HepG2 (cell line): ENCODE measurements at regions not wholly inside any gene's neighbourhood (a gene's known extent, or its start where the extent isn't known, plus 50 kb on each side); places are given as distances from the start of the nearest gene placed in this dataset.

Experiments
- ATAC-seq: fragments of 200-7000 bp; cut with Tn5 transposase; 3 replicates; pipeline ENCODE4 v1.9.1; 2020; ENCODE audit warnings: mild to moderate bottlenecking, moderate library complexity
- BruUV-seq: library from RNA; stranded (reverse); fragments of 400-500 nt; replicated peaks from 2 replicates; lab custom pipeline; 2021; lab: Mats Ljungman, UMichigan
- CTCF ChIA-PET: fragments of 300-600 bp; formaldehyde crosslinking; extraction: SDS; loops from one replicate; lab custom pipeline; 2021; ENCODE audit warnings: low total read pairs, inconsistent platforms, low intra/inter-chr PET ratio; lab: Yijun Ruan, JAX
- POLR2A ChIA-PET: fragments of 350-600 bp; sonication (Branson Sonifier 250); formaldehyde crosslinking; loops from one replicate; lab custom pipeline; 2020; ENCODE audit warnings: antibody characterized with exemption, inconsistent platforms; lab: Yijun Ruan, JAX
- DNase-seq: peaks from one replicate; pipeline ENCODE4 v3.0.0-alpha.2; 2015; ENCODE audit warnings: low spot score
- FAIRE-seq: peaks from 3 replicates; lab custom pipeline; 2011; peaks lifted over from hg19 to GRCh38; lab: Jason Lieb, UNC
- H2AFZ ChIP-seq: one replicate; pipeline ENCODE4 v1.6.1; 2011; ENCODE audit warnings: low read length, inconsistent platforms
- H3K27ac ChIP-seq: fragments of 300-600 bp; 3 replicates; pipeline ENCODE4 v1.8.0; 2011; ENCODE audit warnings: mixed run types, mild to moderate bottlenecking, mixed read lengths, low read length, inconsistent platforms; ENCODE audit not compliant: insufficient read depth; ENCODE audit errors: extremely low read length
- H3K27me3 ChIP-seq, 2 experiments: fragments of 200-600 bp in 1 of 2; 2 replicates in 1 of 2; 3 replicates in 1 of 2; pipeline versions ENCODE4 v1.6.0 to v1.8.0; 2011; ENCODE audit warnings: low read length in 2 of 2, mild to moderate bottlenecking in 2 of 2, moderate library complexity in 2 of 2, inconsistent platforms in 1 of 2; ENCODE audit not compliant: insufficient read depth in 2 of 2, control insufficient read depth in 1 of 2
- H3K36me3 ChIP-seq, 2 experiments: fragments of 200-600 bp in 1 of 2; replicated peaks in 1 of 2; 2 replicates in 1 of 2; 3 replicates in 1 of 2; pipeline versions ENCODE4 v1.5.1 to v1.8.0; 2011; ENCODE audit warnings: low read length in 2 of 2, inconsistent platforms in 1 of 2; ENCODE audit not compliant: insufficient read depth in 2 of 2, control insufficient read depth in 1 of 2
- H3K4me1 ChIP-seq: 2 replicates; pipeline ENCODE4 v1.5.1; 2012; ENCODE audit warnings: low read length, inconsistent platforms; ENCODE audit not compliant: insufficient read depth
- H3K4me2 ChIP-seq: 2 replicates; pipeline ENCODE4 v1.6.0; 2011; ENCODE audit warnings: low read depth, low read length, inconsistent platforms
- H3K4me3 ChIP-seq, 3 experiments: fragments of 200-600 bp in 1 of 3; sonication (generic), shearing (Covaris generic) in 1 of 3; replicated peaks in 1 of 3; 2 replicates each; pipeline ENCODE4 v1.5.1; 2011 to 2016; ENCODE audit warnings: low read length in 3 of 3, inconsistent platforms in 2 of 3, low read depth in 2 of 3, mild to moderate bottlenecking in 2 of 3, control low read depth in 1 of 3, mixed read lengths in 1 of 3; ENCODE audit not compliant: insufficient read depth in 1 of 3
- H3K79me2 ChIP-seq: one replicate; pipeline ENCODE4 v1.6.1; 2011; ENCODE audit warnings: low read length, inconsistent platforms; ENCODE audit not compliant: insufficient read depth
- H3K9ac ChIP-seq: 2 replicates; pipeline ENCODE4 v1.6.0; 2011; ENCODE audit warnings: mild to moderate bottlenecking, low read depth, low read length, inconsistent platforms; ENCODE audit not compliant: insufficient read depth
- H3K9me3 ChIP-seq: 2 replicates; pipeline ENCODE4 v1.5.1; 2012; ENCODE audit warnings: mild to moderate bottlenecking, low read length
- H4K20me1 ChIP-seq: 2 replicates; pipeline ENCODE4 v1.6.0; 2011; ENCODE audit warnings: inconsistent platforms, mild to moderate bottlenecking, low read length, moderate library complexity; ENCODE audit not compliant: insufficient read depth
- BORCS8-MEF2B ChIP-seq: sonication (generic); formaldehyde crosslinking; IDR thresholded peaks from 2 replicates; pipeline ENCODE4 v1.8.0; 2022; ENCODE audit warnings: mild to moderate bottlenecking, missing genetic modification reagents
- KDM1A ChIP-seq: IDR thresholded peaks from 2 replicates; pipeline ENCODE4 v1.6.1; 2016; ENCODE audit warnings: missing compliant biosample characterization
- MBNL3 ChIP-seq: fragments of 250-450 bp; sonication (Bioruptor Pico); conservative IDR thresholded peaks from 2 replicates; pipeline ENCODE4 v1.8.0; 2022; ENCODE audit warnings: mild to moderate bottlenecking, inconsistent platforms
- RFX3 ChIP-seq: IDR thresholded peaks from 2 replicates; pipeline ENCODE4 v1.6.1; 2016; ENCODE audit warnings: missing biosample characterization, missing genetic modification reagents
- SALL1 ChIP-seq: sonication (generic); formaldehyde crosslinking; IDR thresholded peaks from 2 replicates; pipeline ENCODE4 v1.8.0; 2022; ENCODE audit warnings: mild to moderate bottlenecking, missing genetic modification reagents
- SOX13 ChIP-seq, 3 experiments: fragments of 450-650 bp in 1 of 3; sonication (generic) in 1 of 3; formaldehyde crosslinking in 1 of 3; IDR thresholded peaks in 2 of 3; conservative IDR thresholded peaks in 1 of 3; 2 replicates each; pipeline versions ENCODE4 v1.5.0 to v1.6.1; 2016 to 2020; ENCODE audit warnings: antibody characterized with exemption in 1 of 3, mild to moderate bottlenecking in 1 of 3, missing compliant biosample characterization in 1 of 3, missing genetic modification reagents in 1 of 3, moderate library complexity in 1 of 3
- STAT5B ChIP-seq: sonication (generic); formaldehyde crosslinking; IDR thresholded peaks from 2 replicates; pipeline ENCODE4 v1.4.0; 2020; ENCODE audit warnings: missing genetic modification reagents
- ZNF382 ChIP-seq: sonication (generic); formaldehyde crosslinking; IDR thresholded peaks from 2 replicates; pipeline ENCODE4 v1.5.0; 2020; ENCODE audit warnings: missing genetic modification reagents, mild to moderate bottlenecking, borderline replicate concordance
- ZNF768 ChIP-seq: sonication (generic); formaldehyde crosslinking; IDR thresholded peaks from 2 replicates; pipeline ENCODE4 v1.4.0; 2020; ENCODE audit warnings: missing genetic modification reagents
- ZNF788 ChIP-seq: sonication (generic); formaldehyde crosslinking; IDR thresholded peaks from 2 replicates; pipeline ENCODE4 v1.5.0; 2020; ENCODE audit warnings: mild to moderate bottlenecking, missing genetic modification reagents, borderline replicate concordance
- WGBS: methylation state at CpG from one replicate; pipeline ENCODE4 v1.1.6; 2017; ENCODE audit warnings: low lambda C conversion rate; 5-methylcytosine and 5-hydroxymethylcytosine counted together
- in situ Hi-C: cut with HindIII; loops from 2 replicates; pipeline ENCODE4 v1.10.0; 2017; ENCODE audit warnings: low pct_unique_long_range_greater_than_20kb; ENCODE audit not compliant: extremely low pct_ligation_motif_present
- intact Hi-C: fragments of 100-400 bp; cut with micrococcal nuclease; formaldehyde crosslinking; loops from one replicate; pipeline ENCODE4 v1.10.0; 2022; ENCODE audit not compliant: unreplicated experiment
- TF ChIP-seq, protein P1 (sequence below): sonication (generic); formaldehyde crosslinking; IDR thresholded peaks from 2 replicates; pipeline ENCODE4 v1.4.0; 2020; ENCODE audit warnings: missing genetic modification reagents
- TF ChIP-seq, protein P2 (sequence below): sonication (generic); formaldehyde crosslinking; IDR thresholded peaks from 2 replicates; pipeline ENCODE4 v1.5.0; 2020; ENCODE audit warnings: missing genetic modification reagents
- TF ChIP-seq, protein P3 (sequence below): IDR thresholded peaks from 2 replicates; pipeline ENCODE4 v1.6.1; 2016; ENCODE audit warnings: mild to moderate bottlenecking
- TF ChIP-seq, protein P4 (sequence below): sonication (generic); formaldehyde crosslinking; IDR thresholded peaks from 2 replicates; pipeline ENCODE4 v1.4.0; 2020; ENCODE audit warnings: missing genetic modification reagents, borderline replicate concordance

DNA sequence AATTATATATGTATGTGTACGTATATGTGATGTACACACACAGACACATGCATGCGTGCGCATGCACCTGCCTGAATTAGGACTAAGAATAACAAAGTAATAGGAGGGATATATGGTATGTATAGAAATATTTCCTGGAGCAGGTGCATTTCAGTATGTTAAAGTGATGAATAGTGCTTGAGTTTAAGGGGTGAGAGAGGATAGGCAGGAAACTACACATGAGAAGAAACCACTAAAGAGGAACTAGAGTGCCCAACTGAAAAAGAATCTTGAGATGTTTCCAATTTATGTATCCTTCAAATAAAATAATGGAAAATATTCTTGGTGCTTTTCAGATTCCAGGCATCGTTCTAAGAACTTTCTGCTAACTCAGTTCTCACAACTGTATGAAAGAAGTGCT lies 52.6 kb upstream of the UNC5C start:
- no TSS peak for BruUV-seq
- no peak overlapping the region for H3K4me2 ChIP-seq
- WGBS, result 60% methylated on average over 4 of the region's 4 CpGs
- TF ChIP-seq ZNF382 (CRISPR knock-in tag), result no peak
- no peak for TF ChIP-seq ZNF768
- TF ChIP-seq, protein P1, sequence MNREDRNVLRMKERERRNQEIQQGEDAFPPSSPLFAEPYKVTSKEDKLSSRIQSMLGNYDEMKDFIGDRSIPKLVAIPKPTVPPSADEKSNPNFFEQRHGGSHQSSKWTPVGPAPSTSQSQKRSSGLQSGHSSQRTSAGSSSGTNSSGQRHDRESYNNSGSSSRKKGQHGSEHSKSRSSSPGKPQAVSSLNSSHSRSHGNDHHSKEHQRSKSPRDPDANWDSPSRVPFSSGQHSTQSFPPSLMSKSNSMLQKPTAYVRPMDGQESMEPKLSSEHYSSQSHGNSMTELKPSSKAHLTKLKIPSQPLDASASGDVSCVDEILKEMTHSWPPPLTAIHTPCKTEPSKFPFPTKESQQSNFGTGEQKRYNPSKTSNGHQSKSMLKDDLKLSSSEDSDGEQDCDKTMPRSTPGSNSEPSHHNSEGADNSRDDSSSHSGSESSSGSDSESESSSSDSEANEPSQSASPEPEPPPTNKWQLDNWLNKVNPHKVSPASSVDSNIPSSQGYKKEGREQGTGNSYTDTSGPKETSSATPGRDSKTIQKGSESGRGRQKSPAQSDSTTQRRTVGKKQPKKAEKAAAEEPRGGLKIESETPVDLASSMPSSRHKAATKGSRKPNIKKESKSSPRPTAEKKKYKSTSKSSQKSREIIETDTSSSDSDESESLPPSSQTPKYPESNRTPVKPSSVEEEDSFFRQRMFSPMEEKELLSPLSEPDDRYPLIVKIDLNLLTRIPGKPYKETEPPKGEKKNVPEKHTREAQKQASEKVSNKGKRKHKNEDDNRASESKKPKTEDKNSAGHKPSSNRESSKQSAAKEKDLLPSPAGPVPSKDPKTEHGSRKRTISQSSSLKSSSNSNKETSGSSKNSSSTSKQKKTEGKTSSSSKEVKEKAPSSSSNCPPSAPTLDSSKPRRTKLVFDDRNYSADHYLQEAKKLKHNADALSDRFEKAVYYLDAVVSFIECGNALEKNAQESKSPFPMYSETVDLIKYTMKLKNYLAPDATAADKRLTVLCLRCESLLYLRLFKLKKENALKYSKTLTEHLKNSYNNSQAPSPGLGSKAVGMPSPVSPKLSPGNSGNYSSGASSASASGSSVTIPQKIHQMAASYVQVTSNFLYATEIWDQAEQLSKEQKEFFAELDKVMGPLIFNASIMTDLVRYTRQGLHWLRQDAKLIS (CRISPR knock-in tag), result no peak
- no peak for TF ChIP-seq KDM1A (CRISPR knock-in tag)
- no peak for TF ChIP-seq ZNF788
- no peak for TF ChIP-seq SOX13 (IDR thresholded peaks at IDR 0.05)
- no peak for TF ChIP-seq SOX13 (CRISPR knock-in tag; conservative IDR thresholded peaks at IDR 0.05 in 1 of 2, IDR thresholded peaks at IDR 0.05 in 1 of 2)
- TF ChIP-seq, protein P2, sequence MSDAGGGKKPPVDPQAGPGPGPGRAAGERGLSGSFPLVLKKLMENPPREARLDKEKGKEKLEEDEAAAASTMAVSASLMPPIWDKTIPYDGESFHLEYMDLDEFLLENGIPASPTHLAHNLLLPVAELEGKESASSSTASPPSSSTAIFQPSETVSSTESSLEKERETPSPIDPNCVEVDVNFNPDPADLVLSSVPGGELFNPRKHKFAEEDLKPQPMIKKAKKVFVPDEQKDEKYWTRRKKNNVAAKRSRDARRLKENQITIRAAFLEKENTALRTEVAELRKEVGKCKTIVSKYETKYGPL (CRISPR knock-in tag), result no peak
- TF ChIP-seq, protein P3, sequence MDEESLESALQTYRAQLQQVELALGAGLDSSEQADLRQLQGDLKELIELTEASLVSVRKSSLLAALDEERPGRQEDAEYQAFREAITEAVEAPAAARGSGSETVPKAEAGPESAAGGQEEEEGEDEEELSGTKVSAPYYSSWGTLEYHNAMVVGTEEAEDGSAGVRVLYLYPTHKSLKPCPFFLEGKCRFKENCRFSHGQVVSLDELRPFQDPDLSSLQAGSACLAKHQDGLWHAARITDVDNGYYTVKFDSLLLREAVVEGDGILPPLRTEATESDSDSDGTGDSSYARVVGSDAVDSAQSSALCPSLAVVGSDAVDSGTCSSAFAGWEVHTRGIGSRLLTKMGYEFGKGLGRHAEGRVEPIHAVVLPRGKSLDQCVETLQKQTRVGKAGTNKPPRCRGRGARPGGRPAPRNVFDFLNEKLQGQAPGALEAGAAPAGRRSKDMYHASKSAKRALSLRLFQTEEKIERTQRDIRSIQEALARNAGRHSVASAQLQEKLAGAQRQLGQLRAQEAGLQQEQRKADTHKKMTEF (CRISPR knock-in tag), result no peak
- TF ChIP-seq BORCS8-MEF2B (CRISPR knock-in tag), result no peak
- no peak for TF ChIP-seq STAT5B (CRISPR knock-in tag)
- TF ChIP-seq RFX3 (CRISPR knock-in tag), result no peak
- TF ChIP-seq SALL1 (CRISPR knock-in tag), result no peak
- no peak for TF ChIP-seq MBNL3 (CRISPR knock-in tag)
- TF ChIP-seq, protein P4, sequence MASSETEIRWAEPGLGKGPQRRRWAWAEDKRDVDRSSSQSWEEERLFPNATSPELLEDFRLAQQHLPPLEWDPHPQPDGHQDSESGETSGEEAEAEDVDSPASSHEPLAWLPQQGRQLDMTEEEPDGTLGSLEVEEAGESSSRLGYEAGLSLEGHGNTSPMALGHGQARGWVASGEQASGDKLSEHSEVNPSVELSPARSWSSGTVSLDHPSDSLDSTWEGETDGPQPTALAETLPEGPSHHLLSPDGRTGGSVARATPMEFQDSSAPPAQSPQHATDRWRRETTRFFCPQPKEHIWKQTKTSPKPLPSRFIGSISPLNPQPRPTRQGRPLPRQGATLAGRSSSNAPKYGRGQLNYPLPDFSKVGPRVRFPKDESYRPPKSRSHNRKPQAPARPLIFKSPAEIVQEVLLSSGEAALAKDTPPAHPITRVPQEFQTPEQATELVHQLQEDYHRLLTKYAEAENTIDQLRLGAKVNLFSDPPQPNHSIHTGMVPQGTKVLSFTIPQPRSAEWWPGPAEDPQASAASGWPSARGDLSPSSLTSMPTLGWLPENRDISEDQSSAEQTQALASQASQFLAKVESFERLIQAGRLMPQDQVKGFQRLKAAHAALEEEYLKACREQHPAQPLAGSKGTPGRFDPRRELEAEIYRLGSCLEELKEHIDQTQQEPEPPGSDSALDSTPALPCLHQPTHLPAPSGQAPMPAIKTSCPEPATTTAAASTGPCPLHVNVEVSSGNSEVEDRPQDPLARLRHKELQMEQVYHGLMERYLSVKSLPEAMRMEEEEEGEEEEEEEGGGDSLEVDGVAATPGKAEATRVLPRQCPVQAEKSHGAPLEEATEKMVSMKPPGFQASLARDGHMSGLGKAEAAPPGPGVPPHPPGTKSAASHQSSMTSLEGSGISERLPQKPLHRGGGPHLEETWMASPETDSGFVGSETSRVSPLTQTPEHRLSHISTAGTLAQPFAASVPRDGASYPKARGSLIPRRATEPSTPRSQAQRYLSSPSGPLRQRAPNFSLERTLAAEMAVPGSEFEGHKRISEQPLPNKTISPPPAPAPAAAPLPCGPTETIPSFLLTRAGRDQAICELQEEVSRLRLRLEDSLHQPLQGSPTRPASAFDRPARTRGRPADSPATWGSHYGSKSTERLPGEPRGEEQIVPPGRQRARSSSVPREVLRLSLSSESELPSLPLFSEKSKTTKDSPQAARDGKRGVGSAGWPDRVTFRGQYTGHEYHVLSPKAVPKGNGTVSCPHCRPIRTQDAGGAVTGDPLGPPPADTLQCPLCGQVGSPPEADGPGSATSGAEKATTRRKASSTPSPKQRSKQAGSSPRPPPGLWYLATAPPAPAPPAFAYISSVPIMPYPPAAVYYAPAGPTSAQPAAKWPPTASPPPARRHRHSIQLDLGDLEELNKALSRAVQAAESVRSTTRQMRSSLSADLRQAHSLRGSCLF, result no peak

More for the DNA sequence above, 52.6 kb upstream of the UNC5C start:
- POLR2A ChIA-PET, result no interaction called here
- no peaks in the 10 kb centered on the region for H4K20me1 ChIP-seq
- ATAC-seq (no peak), DNase-seq (no peak), FAIRE-seq (no peak)
- no peaks in the 10 kb centered on the region for H3K36me3 ChIP-seq
- no peaks in the 10 kb centered on the region for H3K9me3 ChIP-seq
- in situ Hi-C loops, result no loop called here
- no peaks in the 10 kb centered on the region for H3K79me2 ChIP-seq
- CTCF ChIA-PET, result no interaction called here
- H3K4me1 ChIP-seq, result no peaks in the 10 kb centered on the region
- no peak overlapping the region for H3K27ac ChIP-seq
- no peak overlapping the region for H3K4me3 ChIP-seq
- H2AFZ ChIP-seq, result no peak overlapping the region
- intact Hi-C loops, result no loop called here
- H3K9ac ChIP-seq, result no peak overlapping the region
- no peaks in the 10 kb centered on the region for H3K27me3 ChIP-seq
